DMS 273 (cell line): ENCODE measurements at regions not wholly inside any gene's neighbourhood (a gene's known extent, or its start where the extent isn't known, plus 50 kb on each side); places are given as distances from the start of the nearest gene placed in this dataset.

Experiments
- DNase-seq: peaks from one replicate; lab custom pipeline; 2025; ENCODE audit not compliant: unreplicated experiment; lab: John Stamatoyannopoulos, UW

GRCh38 chr5:135635451-135635850, 56.7 kb upstream of the CXCL14 start:
- DNase-seq: no peak

- no peak for DNase-seq
Observed at GRCh38 chr5:135632798-135633197, 54.0 kb upstream of the CXCL14 start.

GRCh38 chr5:135631391-135631790, 52.6 kb upstream of the CXCL14 start:
- DNase-seq: no peak

GRCh38 chr5:135629666-135630065, 50.9 kb upstream of the CXCL14 start:
- DNase-seq: no peak

GRCh38 chr5:135628771-135629563, 50.2 kb upstream of the CXCL14 start:
- no peak for DNase-seq
